GM12872 (cell line): ENCODE measurements at regions not wholly inside any gene's neighbourhood (a gene's known extent, or its start where the extent isn't known, plus 50 kb on each side); places are given as distances from the start of the nearest gene placed in this dataset.

Experiments used
- CTCF ChIP-seq: IDR thresholded peaks from 3 replicates; pipeline ENCODE4 v1.5.1; 2011; ENCODE audit warnings: low read depth, mild to moderate bottlenecking, low read length, moderate library complexity; ENCODE audit not compliant: insufficient read depth

GRCh38 chr2:42846932-42847595 is 54.7 kb upstream of the HAAO start:
- no peak for TF ChIP-seq CTCF

- no peak for TF ChIP-seq CTCF
Observed at GRCh38 chr2:42846026-42846425, 53.6 kb upstream of the HAAO start.

GRCh38 chr2:42844901-42845821 is 52.8 kb upstream of the HAAO start:
- no peak for TF ChIP-seq CTCF

- no peak for TF ChIP-seq CTCF
Observed at GRCh38 chr2:42844366-42844765, 52.0 kb upstream of the HAAO start.

- TF ChIP-seq CTCF, result no peak
Observed at GRCh38 chr2:42843611-42844010, 51.2 kb upstream of the HAAO start.

- no peak for TF ChIP-seq CTCF
Observed at GRCh38 chr2:42843131-42843530, 50.7 kb upstream of the HAAO start.

- TF ChIP-seq CTCF, result no peak
Observed at GRCh38 chr2:42842466-42842865, 50.1 kb upstream of the HAAO start.
